ENCODE measurements at regions not wholly inside any gene's neighbourhood (a gene's known extent, or its start where the extent isn't known, plus 50 kb on each side); places are given as distances from the start of the nearest gene placed in this dataset.

GRCh38 chr12:23014749-23015148, 389.8 kb downstream of the ETNK1 start:
- no peaks in the 10 kb centered on the region for H3K27me3 ChIP-seq (ENCODE audit: insufficient read depth, low read length)
- H3K79me2 ChIP-seq (ENCODE audit: insufficient read depth, low read length): no peaks in the 10 kb centered on the region
- H3K18ac ChIP-seq (ENCODE audit: insufficient read length, low read depth, low read length): no peak overlapping the region
- no peak overlapping the region for H2BK120ac ChIP-seq (ENCODE audit: low read depth, low read length, poor library complexity, severe bottlenecking)
- H3T11ph ChIP-seq (ENCODE audit: low read length): no peak overlapping the region
- no peak overlapping the region for H3K27ac Mint-ChIP-seq
- no peaks in the 10 kb centered on the region for H4K20me1 ChIP-seq (ENCODE audit: control insufficient read depth, insufficient read depth, insufficient read length)
- H3K27ac ChIP-seq (ENCODE audit: insufficient read length, low read depth, low read length): no peak overlapping the region
- H3K14ac ChIP-seq (ENCODE audit: insufficient read depth, low read length): no peak overlapping the region
- no peak overlapping the region for H4K8ac ChIP-seq (replicated peaks; ENCODE audit: insufficient read length, low read depth, low read length)
- no peak overlapping the region for H2BK20ac ChIP-seq (ENCODE audit: low read depth, low read length, poor library complexity, severe bottlenecking)
- H3K9ac ChIP-seq (ENCODE audit: extremely low read depth, insufficient read length, low read length): no peak overlapping the region
- H3K4me3 Mint-ChIP-seq: no peak overlapping the region
- TF ChIP-seq, protein P1, sequence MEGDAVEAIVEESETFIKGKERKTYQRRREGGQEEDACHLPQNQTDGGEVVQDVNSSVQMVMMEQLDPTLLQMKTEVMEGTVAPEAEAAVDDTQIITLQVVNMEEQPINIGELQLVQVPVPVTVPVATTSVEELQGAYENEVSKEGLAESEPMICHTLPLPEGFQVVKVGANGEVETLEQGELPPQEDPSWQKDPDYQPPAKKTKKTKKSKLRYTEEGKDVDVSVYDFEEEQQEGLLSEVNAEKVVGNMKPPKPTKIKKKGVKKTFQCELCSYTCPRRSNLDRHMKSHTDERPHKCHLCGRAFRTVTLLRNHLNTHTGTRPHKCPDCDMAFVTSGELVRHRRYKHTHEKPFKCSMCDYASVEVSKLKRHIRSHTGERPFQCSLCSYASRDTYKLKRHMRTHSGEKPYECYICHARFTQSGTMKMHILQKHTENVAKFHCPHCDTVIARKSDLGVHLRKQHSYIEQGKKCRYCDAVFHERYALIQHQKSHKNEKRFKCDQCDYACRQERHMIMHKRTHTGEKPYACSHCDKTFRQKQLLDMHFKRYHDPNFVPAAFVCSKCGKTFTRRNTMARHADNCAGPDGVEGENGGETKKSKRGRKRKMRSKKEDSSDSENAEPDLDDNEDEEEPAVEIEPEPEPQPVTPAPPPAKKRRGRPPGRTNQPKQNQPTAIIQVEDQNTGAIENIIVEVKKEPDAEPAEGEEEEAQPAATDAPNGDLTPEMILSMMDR (conservative IDR thresholded peaks at IDR 0.05): no peak; the same call in 2 of the 3 replicates
- H3K27me3 Mint-ChIP-seq (ENCODE audit: low read depth): no peaks in the 10 kb centered on the region
- H2BK12ac ChIP-seq (ENCODE audit: insufficient read length, low read depth, low read length): no peak overlapping the region
- H2AK5ac ChIP-seq (ENCODE audit: insufficient read length, low read length): no peak overlapping the region
- H3K4me2 ChIP-seq (ENCODE audit: insufficient read depth, insufficient read length, low read length): no peak overlapping the region
- H3K23ac ChIP-seq (ENCODE audit: insufficient read length, low read depth, low read length): no peak overlapping the region
- H3K36me3 Mint-ChIP-seq (ENCODE audit: insufficient read depth in 1 of 3, low read depth in 3 of 3): no peaks in the 10 kb centered on the region
- H3K56ac ChIP-seq (ENCODE audit: insufficient read length, low read depth, low read length): no peak overlapping the region
- DNase-seq: no peak
- no peak overlapping the region for H2AFZ ChIP-seq (ENCODE audit: low read length)
- no peak overlapping the region for H3K4ac ChIP-seq (ENCODE audit: low read depth, low read length)
- H3K23me2 ChIP-seq (ENCODE audit: insufficient read length, low read depth, low read length, poor library complexity, severe bottlenecking): no peaks in the 10 kb centered on the region
- no peak overlapping the region for H2BK15ac ChIP-seq (ENCODE audit: low read depth, low read length)
- no peaks in the 10 kb centered on the region for H3K79me1 ChIP-seq (ENCODE audit: insufficient read depth, low read depth, low read length, poor library complexity, severe bottlenecking)
- no peaks in the 10 kb centered on the region for H3K4me1 ChIP-seq (ENCODE audit: insufficient read depth, low read length)
- H3K9me3 ChIP-seq (ENCODE audit: control insufficient read depth, low read depth, low read length): no peaks in the 10 kb centered on the region
- H2BK5ac ChIP-seq (ENCODE audit: insufficient read length, low read length): no peak overlapping the region
- peaks cover 3 to 7% of the 10 kb centered on the region in 2 experiments; a peak in 2 of 5 replicates for H3K9me3 Mint-ChIP-seq
- no peak overlapping the region for H4K5ac ChIP-seq (ENCODE audit: insufficient read length, low read depth, low read length)
- H3K4me1 Mint-ChIP-seq: peaks cover 6 to 9% of the 10 kb centered on the region in 2 experiments; a peak in 3 of 4 replicates
- no peak overlapping the region for H4K91ac ChIP-seq (ENCODE audit: insufficient read length, low read depth, low read length)
